Memory B cell (primary cell): ENCODE measurements at regions not wholly inside any gene's neighbourhood (a gene's known extent, or its start where the extent isn't known, plus 50 kb on each side); places are given as distances from the start of the nearest gene placed in this dataset.

ENCODE experiments used
- ATAC-seq: fragments of 150-1000 bp; cut with Tn5 transposase; 2 replicates; pipeline ENCODE4 v1.10.0; 2021; ENCODE audit warnings: low read depth, mild to moderate bottlenecking, moderate library complexity
- DNase-seq, 2 donors: peaks; one replicate each; pipeline ENCODE4 v3.0.0; 2022; ENCODE audit warnings: low spot score in 2 of 2
- H3K27ac Mint-ChIP-seq: one replicate; pipeline ENCODE4 v1.8.0; 2022; ENCODE audit warnings: mild to moderate bottlenecking, moderate library complexity, mixed read lengths
- H3K27me3 Mint-ChIP-seq: one replicate; pipeline ENCODE4 v1.8.0; 2022; ENCODE audit warnings: mixed read lengths
- H3K36me3 Mint-ChIP-seq: one replicate; pipeline ENCODE4 v1.8.0; 2022; ENCODE audit warnings: mild to moderate bottlenecking, mixed read lengths
- H3K4me1 Mint-ChIP-seq: one replicate; pipeline ENCODE4 v1.8.0; 2022; ENCODE audit warnings: mixed read lengths
- H3K4me3 Mint-ChIP-seq: one replicate; pipeline ENCODE4 v1.8.0; 2022; ENCODE audit warnings: mild to moderate bottlenecking, moderate library complexity, mixed read lengths
- H3K9me3 Mint-ChIP-seq: one replicate; pipeline ENCODE4 v1.8.0; 2022; ENCODE audit warnings: mixed read lengths

GRCh38 chr18:78576967-78577366 is 402.7 kb upstream of the SALL3 start:
- Mint-ChIP-seq H3K4me3 (no peak overlapping the region), H3K36me3 (peaks cover 3% of the 10 kb centered on the region), H3K27me3 (no peaks in the 10 kb centered on the region), H3K9me3 (peaks cover 5% of the 10 kb centered on the region), H3K27ac (no peak overlapping the region), H3K4me1 (no peaks in the 10 kb centered on the region)
- DNase-seq (no peak), ATAC-seq (no peak)

GRCh38 chr18:78579449-78579848 is 400.2 kb upstream of the SALL3 start:
- ATAC-seq, result no peak
- Mint-ChIP-seq H3K4me3 (no peak overlapping the region), H3K4me1 (no peaks in the 10 kb centered on the region), H3K9me3 (peaks cover 5% of the 10 kb centered on the region), H3K36me3 (peaks cover 3% of the 10 kb centered on the region), H3K27me3 (no peaks in the 10 kb centered on the region), H3K27ac (no peak overlapping the region)
- no peak for DNase-seq

- no peaks in the 10 kb centered on the region for H3K4me1 Mint-ChIP-seq
- H3K27ac Mint-ChIP-seq, result no peak overlapping the region
- H3K9me3 Mint-ChIP-seq, result peaks cover 2% of the 10 kb centered on the region
- ATAC-seq, result no peak
- no peaks in the 10 kb centered on the region for H3K27me3 Mint-ChIP-seq
- H3K36me3 Mint-ChIP-seq, result no peaks in the 10 kb centered on the region
- DNase-seq, result no peak
- no peak overlapping the region for H3K4me3 Mint-ChIP-seq
Observed at GRCh38 chr18:78579854-78580577, 399.6 kb upstream of the SALL3 start.

- Mint-ChIP-seq H3K4me1 (no peaks in the 10 kb centered on the region), H3K9me3 (peaks cover 2% of the 10 kb centered on the region), H3K27me3 (no peaks in the 10 kb centered on the region), H3K36me3 (no peaks in the 10 kb centered on the region), H3K4me3 (no peak overlapping the region), H3K27ac (no peak overlapping the region)
- ATAC-seq (no peak), DNase-seq (no peak)
Observed at GRCh38 chr18:78580835-78581339, 398.7 kb upstream of the SALL3 start.

GRCh38 chr18:78582181-78582709 is 397.4 kb upstream of the SALL3 start:
- Mint-ChIP-seq H3K4me3 (no peak overlapping the region), H3K27me3 (no peaks in the 10 kb centered on the region), H3K4me1 (no peaks in the 10 kb centered on the region), H3K9me3 (peaks cover 2% of the 10 kb centered on the region), H3K36me3 (no peaks in the 10 kb centered on the region), H3K27ac (no peak overlapping the region)
- ATAC-seq, result no peak
- DNase-seq, result no peak

GRCh38 chr18:78582898-78583738 is 396.5 kb upstream of the SALL3 start:
- no peaks in the 10 kb centered on the region for H3K4me1 Mint-ChIP-seq
- H3K27me3 Mint-ChIP-seq, result no peaks in the 10 kb centered on the region
- no peak overlapping the region for H3K4me3 Mint-ChIP-seq
- DNase-seq (no peak), ATAC-seq (no peak)
- H3K27ac Mint-ChIP-seq, result no peak overlapping the region
- no peaks in the 10 kb centered on the region for H3K36me3 Mint-ChIP-seq
- H3K9me3 Mint-ChIP-seq, result peaks cover 2% of the 10 kb centered on the region

GRCh38 chr18:78583739-78584458 is 395.7 kb upstream of the SALL3 start:
- ATAC-seq, result no peak
- no peaks in the 10 kb centered on the region for H3K36me3 Mint-ChIP-seq
- H3K4me1 Mint-ChIP-seq, result no peaks in the 10 kb centered on the region
- DNase-seq, result no peak
- H3K9me3 Mint-ChIP-seq, result peaks cover 2% of the 10 kb centered on the region
- no peaks in the 10 kb centered on the region for H3K27me3 Mint-ChIP-seq
- no peak overlapping the region for H3K27ac Mint-ChIP-seq
- no peak overlapping the region for H3K4me3 Mint-ChIP-seq

GRCh38 chr18:78584459-78585022 is 395.1 kb upstream of the SALL3 start:
- no peak overlapping the region for H3K27ac Mint-ChIP-seq
- H3K9me3 Mint-ChIP-seq, result peaks cover 2% of the 10 kb centered on the region
- H3K27me3 Mint-ChIP-seq, result no peaks in the 10 kb centered on the region
- no peak overlapping the region for H3K4me3 Mint-ChIP-seq
- DNase-seq, result no peak
- H3K36me3 Mint-ChIP-seq, result no peaks in the 10 kb centered on the region
- no peaks in the 10 kb centered on the region for H3K4me1 Mint-ChIP-seq
- ATAC-seq, result no peak

GRCh38 chr18:78586586-78586985 is 393.0 kb upstream of the SALL3 start:
- DNase-seq (no peak), ATAC-seq (no peak)
- Mint-ChIP-seq H3K4me3 (no peak overlapping the region), H3K27ac (no peak overlapping the region), H3K27me3 (no peaks in the 10 kb centered on the region), H3K36me3 (no peaks in the 10 kb centered on the region), H3K9me3 (no peaks in the 10 kb centered on the region), H3K4me1 (no peaks in the 10 kb centered on the region)

- no peak overlapping the region for H3K4me3 Mint-ChIP-seq
- no peak for ATAC-seq
- H3K9me3 Mint-ChIP-seq, result no peaks in the 10 kb centered on the region
- DNase-seq, result no peak
- H3K27ac Mint-ChIP-seq, result no peak overlapping the region
- H3K4me1 Mint-ChIP-seq, result no peaks in the 10 kb centered on the region
- no peaks in the 10 kb centered on the region for H3K27me3 Mint-ChIP-seq
- no peaks in the 10 kb centered on the region for H3K36me3 Mint-ChIP-seq
Observed at GRCh38 chr18:78587096-78587495, 392.5 kb upstream of the SALL3 start.

GRCh38 chr18:78587626-78588600 is 391.7 kb upstream of the SALL3 start:
- no peak for DNase-seq
- no peaks in the 10 kb centered on the region for H3K27me3 Mint-ChIP-seq
- H3K27ac Mint-ChIP-seq, result no peak overlapping the region
- peaks cover 2% of the 10 kb centered on the region for H3K9me3 Mint-ChIP-seq
- H3K4me3 Mint-ChIP-seq, result no peak overlapping the region
- ATAC-seq, result no peak
- no peaks in the 10 kb centered on the region for H3K36me3 Mint-ChIP-seq
- no peaks in the 10 kb centered on the region for H3K4me1 Mint-ChIP-seq

GRCh38 chr18:78589916-78590437 is 389.6 kb upstream of the SALL3 start:
- Mint-ChIP-seq H3K36me3 (no peaks in the 10 kb centered on the region), H3K9me3 (peaks cover 8% of the 10 kb centered on the region), H3K27me3 (no peaks in the 10 kb centered on the region), H3K4me3 (no peak overlapping the region), H3K4me1 (no peaks in the 10 kb centered on the region), H3K27ac (no peak overlapping the region)
- DNase-seq (no peak), ATAC-seq (no peak)

GRCh38 chr18:78595453-78595852 is 384.2 kb upstream of the SALL3 start:
- H3K27ac Mint-ChIP-seq, result no peak overlapping the region
- H3K9me3 Mint-ChIP-seq, result peaks cover 8% of the 10 kb centered on the region
- H3K36me3 Mint-ChIP-seq, result no peaks in the 10 kb centered on the region
- no peak overlapping the region for H3K4me3 Mint-ChIP-seq
- H3K4me1 Mint-ChIP-seq, result no peaks in the 10 kb centered on the region
- DNase-seq, result no peak
- H3K27me3 Mint-ChIP-seq, result no peaks in the 10 kb centered on the region
- ATAC-seq, result no peak
